CD4-positive, alpha-beta T cell treated with Interleukin-4 for 1 hour (primary cell): ENCODE measurements at regions not wholly inside any gene's neighbourhood (a gene's known extent, or its start where the extent isn't known, plus 50 kb on each side); places are given as distances from the start of the nearest gene placed in this dataset.

Experiments
- DNase-seq, 2 donors: peaks; one replicate each; pipeline ENCODE4 v3.0.0-alpha.2; 2020 to 2022

GRCh38 chr4:19698961-19699360 is 552.7 kb upstream of the SLIT2 start:
- DNase-seq, result no peak

DNA sequence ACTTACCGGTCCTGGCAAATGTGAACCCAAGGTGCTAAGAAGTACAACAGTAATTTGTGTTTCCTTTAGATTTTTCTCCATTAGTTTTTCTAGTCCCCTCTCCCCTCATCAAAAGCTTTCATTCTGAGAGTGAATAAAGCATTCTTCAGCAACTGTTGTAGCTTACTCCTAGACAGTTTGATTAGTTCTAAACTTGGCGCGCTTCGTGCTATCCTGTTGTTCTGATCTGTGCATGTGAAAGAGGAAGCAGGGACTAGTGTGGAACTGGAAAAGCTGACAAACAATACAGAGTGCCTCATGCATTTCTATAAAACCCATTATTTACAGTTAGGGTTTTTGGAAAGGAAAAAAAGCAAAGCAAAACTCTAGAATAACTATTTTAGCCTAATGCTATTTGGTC is 556.9 kb upstream of the SLIT2 start:
- DNase-seq, result no peak

DNA sequence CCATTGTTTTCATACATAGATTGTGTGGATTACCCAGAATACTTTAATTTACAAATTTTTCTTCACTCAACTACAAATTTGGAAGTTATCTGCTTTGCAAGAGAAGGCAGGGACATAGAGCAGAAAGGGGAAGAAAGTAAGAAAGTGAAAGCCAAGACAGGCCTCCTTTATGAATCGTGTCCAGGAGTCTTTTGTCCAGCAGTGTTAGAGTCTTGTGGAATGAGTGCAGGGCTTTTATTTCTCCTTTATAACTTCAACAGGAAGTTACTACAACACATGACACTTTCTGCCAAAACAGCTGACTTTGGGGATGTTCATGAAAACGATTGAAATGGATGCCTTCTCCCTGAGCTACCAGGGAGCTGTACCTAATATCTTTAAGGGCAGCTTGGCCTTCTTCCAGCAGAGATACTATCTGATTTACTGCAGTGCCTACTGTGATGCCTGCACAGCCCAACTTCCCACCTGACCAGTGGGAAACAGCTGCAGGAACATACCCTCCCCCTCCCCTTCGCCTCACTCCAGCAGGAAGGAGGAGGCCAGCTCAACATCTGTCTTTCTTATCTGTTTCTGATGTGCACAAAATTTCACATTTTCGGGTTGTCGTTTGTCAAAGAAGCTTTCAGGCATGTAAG is 557.7 kb upstream of the SLIT2 start:
- no peak for DNase-seq

- DNase-seq, result no peak
Observed at GRCh38 chr4:19689511-19689910, 562.2 kb upstream of the SLIT2 start.

GRCh38 chr4:19686456-19686855 is 565.2 kb upstream of the SLIT2 start:
- no peak for DNase-seq

DNA sequence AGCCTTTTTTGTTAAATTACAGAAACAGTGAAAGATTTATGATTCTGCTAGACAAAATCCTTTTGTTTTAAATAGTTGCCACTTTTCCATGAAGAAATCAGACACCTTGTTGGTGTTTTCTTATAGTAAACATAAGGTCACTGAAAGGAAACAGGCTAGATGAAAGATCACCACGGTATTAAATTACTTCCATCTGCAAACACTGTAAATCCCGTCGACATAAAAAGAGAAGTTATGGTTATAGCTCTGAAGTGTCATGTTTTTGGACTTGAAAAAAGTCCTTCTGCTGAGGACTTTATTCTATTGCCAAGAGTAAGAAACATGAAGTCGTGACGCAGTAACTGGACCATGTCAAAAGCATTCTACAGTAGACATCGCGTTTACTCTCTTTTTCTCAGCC is 567.6 kb upstream of the SLIT2 start:
- no peak for DNase-seq

DNA sequence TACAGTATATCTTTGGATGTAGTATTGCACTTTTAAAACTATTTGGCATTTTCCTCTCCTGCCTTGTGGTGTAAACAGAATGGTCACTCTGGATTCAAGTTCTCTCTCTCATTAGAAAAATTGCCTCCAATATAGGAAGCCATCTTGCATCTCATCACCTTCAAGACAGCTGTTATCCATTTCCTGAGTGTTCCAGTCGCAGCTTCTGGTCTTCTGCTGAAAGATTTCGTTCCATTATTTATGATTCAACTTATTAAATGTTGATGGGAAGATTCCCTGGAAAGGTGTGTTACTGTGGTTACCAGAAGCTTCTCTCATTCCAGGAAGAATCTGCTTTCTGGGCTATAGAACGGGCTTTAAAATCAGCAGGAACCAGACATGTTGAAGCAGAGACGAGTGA is 568.3 kb upstream of the SLIT2 start:
- DNase-seq, result no peak

DNA sequence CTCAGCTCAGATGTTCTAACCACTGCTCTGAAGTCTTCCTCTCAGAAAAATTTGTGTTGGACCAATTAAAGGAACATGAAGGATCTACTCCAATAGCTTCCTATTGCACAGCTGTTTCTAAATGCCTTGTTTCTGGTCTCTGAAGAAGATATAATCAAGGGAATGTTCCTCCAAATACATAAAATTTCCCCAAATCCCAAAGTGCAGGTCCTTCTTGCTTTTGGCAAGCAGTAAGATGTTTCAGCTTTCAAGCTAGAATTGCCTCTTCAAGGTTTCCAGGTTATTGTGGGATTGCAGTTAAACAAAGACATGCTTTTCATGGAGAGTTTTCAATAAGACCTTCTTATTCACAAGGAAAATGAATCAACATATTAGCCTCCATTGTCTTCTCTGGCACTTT is 574.5 kb upstream of the SLIT2 start:
- no peak for DNase-seq

GRCh38 chr4:19675172-19675811 is 576.4 kb upstream of the SLIT2 start:
- no peak for DNase-seq

DNA sequence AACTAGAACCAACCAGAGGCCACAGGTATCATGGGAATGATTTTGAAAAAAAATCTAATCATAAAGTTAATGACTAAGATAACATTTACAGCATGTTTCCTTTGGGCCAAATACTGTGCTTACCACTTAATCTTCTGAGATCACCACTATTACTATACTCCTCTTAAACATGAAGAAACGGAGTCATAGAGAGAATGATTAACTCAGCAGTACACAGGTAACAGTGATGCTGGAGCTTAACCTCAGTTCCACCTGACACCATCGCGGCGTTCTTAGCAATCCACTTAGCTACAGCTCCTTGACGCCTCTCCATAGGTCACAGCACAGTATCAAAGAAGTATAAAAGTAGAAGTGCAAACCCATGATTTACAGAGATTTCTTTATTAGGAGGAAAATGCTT is 592.6 kb upstream of the SLIT2 start:
- no peak for DNase-seq

DNA sequence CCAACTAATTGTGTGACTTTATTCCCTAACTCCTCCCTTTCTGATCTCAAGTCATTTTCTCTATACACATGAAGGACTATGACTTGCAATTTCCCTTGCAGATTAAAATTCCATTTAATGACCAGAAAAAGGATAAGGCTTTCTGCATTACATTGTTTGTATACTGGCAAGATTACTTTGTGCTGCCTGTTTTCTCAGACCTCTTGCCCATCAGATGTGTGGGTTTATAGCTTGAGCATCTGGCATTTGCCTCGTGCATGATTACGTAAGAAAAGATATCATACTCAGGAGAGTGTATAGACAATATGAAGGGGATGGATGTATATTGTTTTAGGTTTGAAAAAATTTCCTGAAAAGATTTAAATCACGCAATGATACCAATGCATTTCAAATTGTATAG is 593.8 kb upstream of the SLIT2 start:
- no peak for DNase-seq

DNA sequence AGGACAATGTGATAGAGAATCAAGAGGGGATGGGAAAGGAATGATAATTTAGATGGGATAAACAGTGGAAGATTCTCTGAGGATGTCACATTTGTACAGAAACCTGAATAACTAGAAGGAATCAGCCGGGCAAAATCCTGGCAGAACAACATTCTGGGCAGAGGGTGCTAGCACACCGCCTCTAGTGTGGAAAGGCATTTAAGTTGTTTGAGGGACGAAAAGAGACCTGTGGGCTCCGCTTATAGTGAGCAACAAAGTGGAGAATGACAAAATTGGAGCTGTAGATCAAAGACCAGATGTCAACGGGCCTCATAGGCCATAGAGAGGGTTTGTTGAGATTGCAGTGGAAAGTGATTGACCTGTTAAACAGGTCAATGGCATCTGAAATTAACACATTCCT is 596.0 kb upstream of the SLIT2 start:
- no peak for DNase-seq

- no peak for DNase-seq
Observed at GRCh38 chr4:19650903-19651864, 600.5 kb upstream of the SLIT2 start.

DNA sequence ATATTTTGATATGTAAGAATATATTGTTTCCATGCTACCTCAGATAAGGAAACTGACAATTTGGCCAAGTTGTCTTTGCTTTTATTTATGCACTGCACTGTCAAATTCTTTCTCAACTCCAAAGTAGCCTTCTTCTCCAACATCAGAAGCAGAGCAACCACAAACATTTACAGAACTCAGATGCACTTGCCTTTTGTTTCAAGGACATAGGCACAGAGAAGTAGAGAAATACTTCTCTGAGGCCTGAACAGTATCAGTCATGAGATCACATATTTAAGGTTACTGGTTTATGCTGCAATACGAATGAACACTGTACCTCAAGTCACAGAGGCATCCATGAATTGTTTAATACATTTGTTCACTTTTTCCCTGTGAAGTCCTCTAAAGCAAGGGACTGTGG is 606.1 kb upstream of the SLIT2 start:
- no peak for DNase-seq

GRCh38 chr4:19636451-19636850 is 615.3 kb upstream of the SLIT2 start:
- DNase-seq, result no peak

DNA sequence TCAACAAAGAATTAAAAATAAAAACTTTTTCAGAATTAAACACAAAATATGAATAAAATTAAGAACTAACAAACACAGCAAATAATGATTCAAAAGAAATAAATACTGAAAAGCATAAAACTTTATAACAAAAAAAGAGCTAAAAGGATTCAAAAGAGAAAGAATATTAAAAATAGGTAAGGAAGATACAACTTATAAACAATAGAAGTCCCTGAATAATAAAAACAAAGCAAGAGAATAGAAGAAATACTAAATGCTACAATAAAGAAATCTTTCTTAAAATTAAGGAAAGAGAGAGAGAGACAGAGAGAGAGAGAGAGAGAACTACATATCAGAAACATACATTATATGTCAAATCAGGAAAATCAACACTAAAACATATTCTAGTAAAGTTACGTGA is 619.9 kb upstream of the SLIT2 start:
- DNase-seq, result no peak

DNA sequence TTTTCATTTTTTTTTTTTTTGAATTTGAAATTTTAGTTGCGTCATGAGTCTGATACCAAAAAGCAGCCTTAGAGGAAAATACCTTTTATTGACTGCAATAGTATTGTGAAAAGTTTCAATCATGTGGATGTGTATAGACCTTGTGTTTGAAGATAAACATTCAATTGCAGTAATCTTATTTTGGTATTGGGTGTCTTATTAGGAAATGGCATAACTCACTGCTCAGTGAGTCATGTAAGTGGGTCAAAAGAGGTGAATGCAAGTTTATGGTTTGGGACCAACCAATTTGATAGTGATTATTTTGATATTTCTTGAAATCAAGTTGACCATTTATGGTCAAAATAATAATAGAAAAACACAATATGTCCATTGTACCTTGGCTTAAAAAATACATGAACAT is 627.8 kb upstream of the SLIT2 start:
- no peak for DNase-seq

GRCh38 chr4:19615086-19615689 is 636.5 kb upstream of the SLIT2 start:
- no peak for DNase-seq

- DNase-seq, result no peak
Observed at GRCh38 chr4:19614171-19614570, 637.5 kb upstream of the SLIT2 start.

DNA sequence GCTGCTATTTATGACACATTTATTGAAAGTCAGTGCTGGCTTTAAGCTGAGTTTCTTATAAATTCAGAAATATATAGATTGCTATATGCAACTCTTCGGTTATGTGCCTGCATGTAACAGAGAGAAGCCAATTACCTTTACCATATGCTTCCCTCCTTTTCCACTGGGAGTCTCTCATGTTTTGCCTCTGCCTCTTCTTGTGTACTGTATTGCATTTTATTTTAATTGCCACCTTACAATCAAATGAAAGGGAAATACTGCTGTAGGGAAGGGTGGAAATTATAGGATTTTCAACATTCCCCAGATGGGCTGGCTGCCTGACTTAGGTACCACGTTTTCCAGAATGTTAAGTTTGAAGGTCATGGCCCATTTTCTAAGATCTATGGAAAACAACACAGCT is 655.4 kb upstream of the SLIT2 start:
- DNase-seq, result no peak

GRCh38 chr4:19592391-19592790 is 659.3 kb upstream of the SLIT2 start:
- no peak for DNase-seq

DNA sequence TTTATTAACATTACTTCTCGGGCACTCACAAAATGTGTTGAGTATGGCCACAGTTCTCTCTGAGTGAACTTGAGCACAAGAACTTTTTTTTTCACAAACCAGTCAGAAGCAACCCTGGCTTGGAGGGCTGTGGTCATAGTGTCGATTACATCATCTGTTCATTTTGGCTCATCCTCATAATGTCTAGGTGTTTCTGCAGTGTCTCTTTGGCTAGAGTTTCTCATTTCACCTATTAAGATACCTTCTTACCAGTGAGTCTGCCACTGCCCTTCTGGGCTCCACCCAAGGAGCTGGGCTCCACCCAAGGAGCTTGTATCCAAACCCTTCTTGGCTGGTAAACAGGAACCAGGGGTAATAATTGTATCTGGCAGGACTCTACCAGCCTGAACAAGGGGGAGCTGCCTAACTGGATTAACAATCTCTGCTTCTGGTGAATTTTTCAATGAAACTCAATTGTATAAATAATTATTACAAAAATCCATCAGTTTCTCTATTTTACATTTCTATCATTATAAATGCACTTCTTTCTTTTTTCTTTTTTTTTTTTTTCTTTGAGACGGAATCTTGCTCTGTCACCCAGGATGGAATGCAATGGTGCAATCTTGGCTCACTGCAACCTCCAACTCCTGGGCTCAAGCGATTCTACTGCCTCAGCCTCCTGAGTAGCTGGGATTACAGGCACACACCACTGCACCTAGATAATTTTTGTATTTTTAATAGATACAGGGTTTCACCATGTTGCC is 667.7 kb upstream of the SLIT2 start:
- no peak for DNase-seq

DNA sequence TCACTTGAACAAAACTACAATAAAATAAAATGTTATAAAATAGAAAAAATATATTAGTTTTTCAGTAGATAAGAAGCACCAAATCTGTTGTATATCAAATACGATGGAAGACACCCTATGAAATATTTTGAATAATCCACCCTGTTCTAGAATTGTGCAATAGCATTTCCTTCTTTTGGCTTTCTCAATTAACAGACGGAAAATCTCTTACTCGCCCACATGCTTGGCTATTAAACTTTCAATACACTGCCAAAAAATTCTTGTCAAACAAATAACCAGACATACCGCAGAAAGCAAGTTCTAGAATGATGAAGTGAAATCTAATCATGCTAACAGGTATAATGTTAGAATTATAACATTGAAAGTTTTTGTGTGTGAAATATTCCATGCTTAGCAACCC is 671.6 kb upstream of the SLIT2 start:
- no peak for DNase-seq
